ENCODE measurements at regions not wholly inside any gene's neighbourhood (a gene's known extent, or its start where the extent isn't known, plus 50 kb on each side); places are given as distances from the start of the nearest gene placed in this dataset.

DNA sequence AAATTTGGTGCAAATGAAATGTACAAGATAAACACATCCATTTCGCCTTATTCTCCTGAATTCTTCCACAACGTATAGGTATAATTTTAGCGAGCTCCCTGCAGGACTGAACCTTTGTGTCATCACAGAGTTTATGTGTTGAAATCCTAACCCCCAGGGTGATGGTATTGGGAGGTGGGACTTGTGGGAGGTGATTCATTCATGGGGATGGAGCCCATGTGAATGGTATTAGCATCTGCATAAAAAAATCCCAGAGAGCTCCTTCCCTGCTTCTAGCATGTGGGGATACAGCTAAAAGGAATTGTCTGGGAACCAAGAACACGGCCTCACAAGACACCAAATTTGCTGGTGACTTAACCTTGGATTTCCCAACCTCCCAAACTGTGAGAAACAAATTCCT is 741.4 kb upstream of the VSTM2A start:
- TF ChIP-seq POLR2A (IDR thresholded peaks at IDR 0.05) (no peak), POLR2AphosphoS5 (IDR thresholded peaks at IDR 0.05) (no peak), EP300 (IDR thresholded peaks at IDR 0.05) (no peak)
- TF ChIP-seq, protein P1, sequence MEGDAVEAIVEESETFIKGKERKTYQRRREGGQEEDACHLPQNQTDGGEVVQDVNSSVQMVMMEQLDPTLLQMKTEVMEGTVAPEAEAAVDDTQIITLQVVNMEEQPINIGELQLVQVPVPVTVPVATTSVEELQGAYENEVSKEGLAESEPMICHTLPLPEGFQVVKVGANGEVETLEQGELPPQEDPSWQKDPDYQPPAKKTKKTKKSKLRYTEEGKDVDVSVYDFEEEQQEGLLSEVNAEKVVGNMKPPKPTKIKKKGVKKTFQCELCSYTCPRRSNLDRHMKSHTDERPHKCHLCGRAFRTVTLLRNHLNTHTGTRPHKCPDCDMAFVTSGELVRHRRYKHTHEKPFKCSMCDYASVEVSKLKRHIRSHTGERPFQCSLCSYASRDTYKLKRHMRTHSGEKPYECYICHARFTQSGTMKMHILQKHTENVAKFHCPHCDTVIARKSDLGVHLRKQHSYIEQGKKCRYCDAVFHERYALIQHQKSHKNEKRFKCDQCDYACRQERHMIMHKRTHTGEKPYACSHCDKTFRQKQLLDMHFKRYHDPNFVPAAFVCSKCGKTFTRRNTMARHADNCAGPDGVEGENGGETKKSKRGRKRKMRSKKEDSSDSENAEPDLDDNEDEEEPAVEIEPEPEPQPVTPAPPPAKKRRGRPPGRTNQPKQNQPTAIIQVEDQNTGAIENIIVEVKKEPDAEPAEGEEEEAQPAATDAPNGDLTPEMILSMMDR (IDR thresholded peaks at IDR 0.05), result no peak
